IMR-90 (cell line): ENCODE measurements at regions not wholly inside any gene's neighbourhood (a gene's known extent, or its start where the extent isn't known, plus 50 kb on each side); places are given as distances from the start of the nearest gene placed in this dataset.

Experiments
- ATAC-seq: fragments of 200-7000 bp; cut with Tn5 transposase; 2 replicates; pipeline ENCODE4 v1.9.1; 2020; ENCODE audit warnings: low read depth, mild to moderate bottlenecking, moderate library complexity
- BruUV-seq: library from RNA; stranded (reverse); fragments of 400-500 nt; replicated peaks from 2 replicates; lab custom pipeline; 2021; lab: Mats Ljungman, UMichigan
- CTCF ChIA-PET: fragments of 300-600 bp; formaldehyde crosslinking; extraction: SDS; loops from one replicate; lab custom pipeline; 2021; ENCODE audit warnings: antibody characterized with exemption; lab: Yijun Ruan, JAX
- POLR2A ChIA-PET: fragments of 300-600 bp; sonication (Branson Sonifier 250); formaldehyde crosslinking; loops from one replicate; lab custom pipeline; 2022; ENCODE audit warnings: antibody characterized with exemption; ENCODE audit not compliant: unreplicated experiment; lab: Charles Lee
- DNase-seq: peaks from one replicate; pipeline ENCODE4 v3.0.0; 2013
- H2AFZ ChIP-seq: replicated peaks from 2 replicates; pipeline ENCODE3; 2013; ENCODE audit warnings: low read length, mild to moderate bottlenecking; ENCODE audit not compliant: poor library complexity
- H2AK5ac ChIP-seq: 2 replicates; pipeline ENCODE4 v1.6.1; 2013; ENCODE audit warnings: low read depth, low read length, inconsistent platforms
- H2AK9ac ChIP-seq: replicated peaks from 2 replicates; pipeline ENCODE3; 2013; ENCODE audit warnings: mild to moderate bottlenecking, low read depth, low read length, moderate library complexity; ENCODE audit not compliant: poor library complexity
- H2BK120ac ChIP-seq: 2 replicates; pipeline ENCODE4 v1.6.1; 2013; ENCODE audit warnings: low read depth, low read length, inconsistent platforms
- H2BK15ac ChIP-seq: 3 replicates; pipeline ENCODE4 v1.6.1; 2013; ENCODE audit warnings: low read depth, low read length, inconsistent platforms
- H2BK20ac ChIP-seq: 2 replicates; pipeline ENCODE4 v1.6.1; 2013; ENCODE audit warnings: low read depth, mild to moderate bottlenecking, inconsistent platforms, low read length, moderate library complexity
- H2BK5ac ChIP-seq: 2 replicates; pipeline ENCODE4 v1.6.1; 2013; ENCODE audit warnings: mild to moderate bottlenecking, low read depth, low read length, inconsistent platforms; ENCODE audit not compliant: poor library complexity, severe bottlenecking
- H3K14ac ChIP-seq: replicated peaks from 2 replicates; pipeline ENCODE4 v1.6.1; 2013; ENCODE audit warnings: low read depth, low read length, inconsistent platforms
- H3K18ac ChIP-seq: 2 replicates; pipeline ENCODE4 v1.6.1; 2013; ENCODE audit warnings: low read depth, low read length, control low read depth
- H3K23ac ChIP-seq: 2 replicates; pipeline ENCODE4 v1.6.1; 2013; ENCODE audit warnings: low read depth, low read length, inconsistent platforms
- H3K27ac ChIP-seq: 2 replicates; pipeline ENCODE4 v1.5.1; 2013; ENCODE audit warnings: mild to moderate bottlenecking, control low read depth, low read length; ENCODE audit not compliant: insufficient read depth
- H3K27me3 ChIP-seq: 2 replicates; pipeline ENCODE4 v1.6.1; 2013; ENCODE audit warnings: low read length; ENCODE audit not compliant: control insufficient read depth, insufficient read depth
- H3K36me3 ChIP-seq: 2 replicates; pipeline ENCODE4 v1.6.1; 2013; ENCODE audit warnings: low read length, mixed read lengths; ENCODE audit not compliant: control insufficient read depth, insufficient read depth
- H3K4ac ChIP-seq: 2 replicates; pipeline ENCODE4 v1.6.1; 2013; ENCODE audit warnings: low read depth, low read length, inconsistent platforms
- H3K4me1 ChIP-seq: 2 replicates; pipeline ENCODE4 v1.6.1; 2013; ENCODE audit warnings: low read length, mixed read lengths; ENCODE audit not compliant: control insufficient read depth, insufficient read depth
- H3K4me2 ChIP-seq: 2 replicates; pipeline ENCODE4 v1.6.1; 2013; ENCODE audit warnings: low read depth, mild to moderate bottlenecking, control low read depth, low read length, moderate library complexity
- H3K4me3 ChIP-seq: 2 replicates; pipeline ENCODE4 v1.5.1; 2013; ENCODE audit warnings: low read depth, mild to moderate bottlenecking, control low read depth, low read length, moderate library complexity; ENCODE audit not compliant: insufficient read depth
- H3K56ac ChIP-seq: 2 replicates; pipeline ENCODE4 v1.6.1; 2013; ENCODE audit warnings: low read length, inconsistent platforms; ENCODE audit not compliant: insufficient read depth; ENCODE audit errors: extremely low read depth
- H3K79me1 ChIP-seq, 2 experiments: 2 replicates each; pipeline ENCODE4 v1.6.1; 2013; ENCODE audit warnings: low read length in 2 of 2, inconsistent platforms in 1 of 2, low read depth in 1 of 2
- H3K9ac ChIP-seq: 2 replicates; pipeline ENCODE4 v1.6.1; 2013; ENCODE audit warnings: low read depth, low read length, control low read depth
- H3K9me1 ChIP-seq: 2 replicates; pipeline ENCODE4 v1.6.1; 2013; ENCODE audit warnings: low read length, inconsistent platforms; ENCODE audit not compliant: insufficient read depth
- H3K9me3 ChIP-seq: 2 replicates; pipeline ENCODE4 v1.6.1; 2013; ENCODE audit warnings: low read length; ENCODE audit not compliant: control insufficient read depth, insufficient read depth
- H4K20me1 ChIP-seq: 2 replicates; pipeline ENCODE4 v1.6.1; 2013; ENCODE audit warnings: low read length, inconsistent platforms; ENCODE audit not compliant: insufficient read depth
- H4K5ac ChIP-seq: 2 replicates; pipeline ENCODE4 v1.6.1; 2013; ENCODE audit warnings: mild to moderate bottlenecking, low read depth, low read length, control low read depth
- H4K8ac ChIP-seq, 2 experiments: 2 replicates each; pipeline ENCODE4 v1.6.1; 2013; ENCODE audit warnings: low read depth in 2 of 2, low read length in 2 of 2, control low read depth in 1 of 2, inconsistent platforms in 1 of 2
- H4K91ac ChIP-seq: 2 replicates; pipeline ENCODE4 v1.6.1; 2013; ENCODE audit warnings: low read depth, low read length, inconsistent platforms; ENCODE audit not compliant: insufficient read depth
- BHLHE40 ChIP-seq: fragments of 150-350 bp; IDR thresholded peaks from 2 replicates; pipeline ENCODE4 v1.6.1; 2016; ENCODE audit warnings: mild to moderate bottlenecking, low read depth, low read length
- CEBPB ChIP-seq: IDR thresholded peaks from 2 replicates; pipeline ENCODE4 v1.6.1; 2012; ENCODE audit warnings: low read depth, low read length, improper control_type of control experiment
- CHD1 ChIP-seq: IDR thresholded peaks from 2 replicates; pipeline ENCODE4 v1.6.1; 2012; ENCODE audit warnings: low read depth, low read length, improper control_type of control experiment
- FOS ChIP-seq: fragments of 150-350 bp; IDR thresholded peaks from 2 replicates; pipeline ENCODE4 v1.6.1; 2016; ENCODE audit warnings: low read depth, low read length
- MAFK ChIP-seq: IDR thresholded peaks from 2 replicates; pipeline ENCODE4 v1.6.1; 2012; ENCODE audit warnings: low read depth, low read length, improper control_type of control experiment
- MAZ ChIP-seq: IDR thresholded peaks from 2 replicates; pipeline ENCODE4 v1.6.1; 2012; ENCODE audit warnings: low read depth, mild to moderate bottlenecking, low read length, improper control_type of control experiment, moderate library complexity, borderline replicate concordance
- MXI1 ChIP-seq: IDR thresholded peaks from 2 replicates; pipeline ENCODE4 v1.6.1; 2012; ENCODE audit warnings: low read depth, mild to moderate bottlenecking, low read length, moderate library complexity, borderline replicate concordance
- NFE2L2 ChIP-seq: fragments of 150-350 bp; IDR thresholded peaks from 2 replicates; pipeline ENCODE4 v1.6.1; 2016; ENCODE audit warnings: low read depth, mild to moderate bottlenecking, low read length
- POLR2A ChIP-seq: IDR thresholded peaks from 2 replicates; pipeline ENCODE4 v1.6.1; 2012; ENCODE audit warnings: mild to moderate bottlenecking, low read depth, low read length
- RAD21 ChIP-seq: IDR thresholded peaks from 2 replicates; pipeline ENCODE4 v1.6.1; 2012; ENCODE audit warnings: low read length, improper control_type of control experiment
- RCOR1 ChIP-seq: IDR thresholded peaks from 2 replicates; pipeline ENCODE4 v1.6.1; 2012; ENCODE audit warnings: mild to moderate bottlenecking, low read length, improper control_type of control experiment; ENCODE audit not compliant: insufficient replicate concordance
- RFX5 ChIP-seq: IDR thresholded peaks from 2 replicates; pipeline ENCODE4 v1.8.0; 2012; ENCODE audit warnings: low read depth, mild to moderate bottlenecking, low read length, moderate library complexity
- SMC3 ChIP-seq: fragments of 150-350 bp; IDR thresholded peaks from 2 replicates; pipeline ENCODE4 v1.6.1; 2016; ENCODE audit warnings: low read depth, mild to moderate bottlenecking, antibody characterized with exemption, low read length, moderate library complexity
- WGBS, 2 experiments: methylation state at CpG; one replicate each; pipeline versions ENCODE4 v1.1.5 to v1.1.7; 2013; ENCODE audit warnings: missing lambda C conversion rate in 2 of 2; ENCODE audit not compliant: insufficient read length in 1 of 2; ENCODE audit errors: extremely low coverage in 2 of 2; 5-methylcytosine and 5-hydroxymethylcytosine counted together
- dilution Hi-C: fragments of 300-500 bp; cut with HindIII; formaldehyde crosslinking; loops from one replicate; pipeline ENCODE4 v1.14.3; 2018; ENCODE audit warnings: low sequenced_read_pairs; ENCODE audit not compliant: unreplicated experiment
- in situ Hi-C: fragments of 300-500 bp; cut with MboI; formaldehyde crosslinking; loops from 3 replicates; pipeline ENCODE4 v1.14.3; 2019; ENCODE audit warnings: low sequenced_read_pairs, inconsistent platforms, mixed read lengths
- intact Hi-C: fragments of 100-400 bp; cut with micrococcal nuclease; formaldehyde crosslinking; loops from 2 replicates; pipeline ENCODE4 v1.10.0; 2022
- TF ChIP-seq, protein P1 (sequence below): conservative IDR thresholded peaks from 2 replicates; pipeline ENCODE4 v1.5.1; 2012; ENCODE audit warnings: mild to moderate bottlenecking, low read depth, low read length, improper control_type of control experiment
- TF ChIP-seq, protein P2 (sequence below): fragments of 150-350 bp; IDR thresholded peaks from 2 replicates; pipeline ENCODE4 v1.6.1; 2017; ENCODE audit warnings: mild to moderate bottlenecking, antibody characterized with exemption, low read length, low read depth
- TF ChIP-seq, protein P3 (sequence below): fragments of 150-350 bp; IDR thresholded peaks from 2 replicates; pipeline ENCODE4 v1.6.1; 2016; ENCODE audit warnings: low read depth, mild to moderate bottlenecking, low read length, moderate library complexity, borderline replicate concordance

DNA sequence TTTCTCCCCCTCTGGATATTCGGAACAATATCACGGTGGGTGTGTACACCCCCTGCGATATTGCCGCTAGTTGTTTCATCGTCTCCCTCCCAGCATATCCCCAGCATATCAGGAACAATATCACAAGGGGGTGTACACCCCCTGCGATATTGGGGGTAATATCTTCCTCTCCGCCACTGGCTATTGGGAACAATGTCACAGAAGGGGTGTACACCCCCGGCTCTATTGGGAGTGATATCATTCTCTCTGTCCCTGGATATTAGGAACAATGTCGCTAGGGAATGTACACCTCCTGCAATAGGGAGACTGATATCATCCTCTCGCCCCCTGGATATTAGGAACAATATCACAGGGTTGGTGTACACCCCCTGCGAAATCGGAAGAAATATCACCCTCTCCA is 1932.0 kb downstream of the SUCLG1 start:
- no peak for ATAC-seq
- Histone ChIP-seq H3K9me1 (no peaks in the 10 kb centered on the region), H3K36me3 (no peaks in the 10 kb centered on the region), H2AK5ac (no peak overlapping the region), H2BK5ac (no peak overlapping the region), H4K20me1 (no peaks in the 10 kb centered on the region), H4K5ac (no peak overlapping the region), H2BK120ac (no peak overlapping the region), H3K27ac (no peak overlapping the region), H4K91ac (no peak overlapping the region), H2BK20ac (no peak overlapping the region), H3K9me3 (no peaks in the 10 kb centered on the region), H3K18ac (no peak overlapping the region), H3K14ac (no peak overlapping the region), H3K27me3 (no peaks in the 10 kb centered on the region), H2AFZ (no peak overlapping the region), H3K9ac (no peak overlapping the region), H4K8ac (no peak overlapping the region), H3K4ac (no peak overlapping the region), H3K56ac (no peak overlapping the region), H3K23ac (no peak overlapping the region), H3K79me1 (no peaks in the 10 kb centered on the region), H2AK9ac (no peak overlapping the region), H3K4me3 (no peak overlapping the region), H3K4me2 (no peak overlapping the region), H2BK15ac (no peak overlapping the region), H3K4me1 (no peaks in the 10 kb centered on the region)
- intact Hi-C loops (no loop called here), dilution Hi-C loops (no loop called here), in situ Hi-C loops (no loop called here)
- TF ChIP-seq POLR2A (no peak), SMC3 (no peak), MAFK (no peak), MAZ (no peak), FOS (no peak), RAD21 (no peak), NFE2L2 (no peak), CHD1 (no peak), RCOR1 (no peak), BHLHE40 (no peak), MXI1 (no peak), CEBPB (no peak), RFX5 (no peak)
- TF ChIP-seq, protein P1, sequence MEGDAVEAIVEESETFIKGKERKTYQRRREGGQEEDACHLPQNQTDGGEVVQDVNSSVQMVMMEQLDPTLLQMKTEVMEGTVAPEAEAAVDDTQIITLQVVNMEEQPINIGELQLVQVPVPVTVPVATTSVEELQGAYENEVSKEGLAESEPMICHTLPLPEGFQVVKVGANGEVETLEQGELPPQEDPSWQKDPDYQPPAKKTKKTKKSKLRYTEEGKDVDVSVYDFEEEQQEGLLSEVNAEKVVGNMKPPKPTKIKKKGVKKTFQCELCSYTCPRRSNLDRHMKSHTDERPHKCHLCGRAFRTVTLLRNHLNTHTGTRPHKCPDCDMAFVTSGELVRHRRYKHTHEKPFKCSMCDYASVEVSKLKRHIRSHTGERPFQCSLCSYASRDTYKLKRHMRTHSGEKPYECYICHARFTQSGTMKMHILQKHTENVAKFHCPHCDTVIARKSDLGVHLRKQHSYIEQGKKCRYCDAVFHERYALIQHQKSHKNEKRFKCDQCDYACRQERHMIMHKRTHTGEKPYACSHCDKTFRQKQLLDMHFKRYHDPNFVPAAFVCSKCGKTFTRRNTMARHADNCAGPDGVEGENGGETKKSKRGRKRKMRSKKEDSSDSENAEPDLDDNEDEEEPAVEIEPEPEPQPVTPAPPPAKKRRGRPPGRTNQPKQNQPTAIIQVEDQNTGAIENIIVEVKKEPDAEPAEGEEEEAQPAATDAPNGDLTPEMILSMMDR: no peak
- TF ChIP-seq, protein P2, sequence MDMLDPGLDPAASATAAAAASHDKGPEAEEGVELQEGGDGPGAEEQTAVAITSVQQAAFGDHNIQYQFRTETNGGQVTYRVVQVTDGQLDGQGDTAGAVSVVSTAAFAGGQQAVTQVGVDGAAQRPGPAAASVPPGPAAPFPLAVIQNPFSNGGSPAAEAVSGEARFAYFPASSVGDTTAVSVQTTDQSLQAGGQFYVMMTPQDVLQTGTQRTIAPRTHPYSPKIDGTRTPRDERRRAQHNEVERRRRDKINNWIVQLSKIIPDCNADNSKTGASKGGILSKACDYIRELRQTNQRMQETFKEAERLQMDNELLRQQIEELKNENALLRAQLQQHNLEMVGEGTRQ: no peak
- TF ChIP-seq, protein P3, sequence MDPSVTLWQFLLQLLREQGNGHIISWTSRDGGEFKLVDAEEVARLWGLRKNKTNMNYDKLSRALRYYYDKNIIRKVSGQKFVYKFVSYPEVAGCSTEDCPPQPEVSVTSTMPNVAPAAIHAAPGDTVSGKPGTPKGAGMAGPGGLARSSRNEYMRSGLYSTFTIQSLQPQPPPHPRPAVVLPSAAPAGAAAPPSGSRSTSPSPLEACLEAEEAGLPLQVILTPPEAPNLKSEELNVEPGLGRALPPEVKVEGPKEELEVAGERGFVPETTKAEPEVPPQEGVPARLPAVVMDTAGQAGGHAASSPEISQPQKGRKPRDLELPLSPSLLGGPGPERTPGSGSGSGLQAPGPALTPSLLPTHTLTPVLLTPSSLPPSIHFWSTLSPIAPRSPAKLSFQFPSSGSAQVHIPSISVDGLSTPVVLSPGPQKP: no peak
- no peak for DNase-seq
- CTCF ChIA-PET: no interaction called here
- no CpG with 5 or more reads among the region's 12 CpGs for WGBS, 2 experiments
- no TSS peak for BruUV-seq
- POLR2A ChIA-PET: no interaction called here
